A549 (cell line): ENCODE measurements at regions not wholly inside any gene's neighbourhood (a gene's known extent, or its start where the extent isn't known, plus 50 kb on each side); places are given as distances from the start of the nearest gene placed in this dataset.

Experiments
- ATAC-seq, 2 experiments: fragments of 200-7000 bp in 1 of 2; fragments of >200 bp in 1 of 2; cut with Nextera tagmentation in 1 of 2; cut with Tn5 transposase in 1 of 2; 3 replicates each; pipeline versions ENCODE4 v1.8.0 to v1.9.1; 2018 to 2020; ENCODE audit warnings: mild to moderate bottlenecking in 1 of 2, moderate library complexity in 1 of 2
- CTCF ChIA-PET: fragments of 300-600 bp; sonication (Branson Sonifier 250); formaldehyde crosslinking; extraction: SDS; loops from one replicate; lab custom pipeline; 2021; ENCODE audit warnings: antibody characterized with exemption, inconsistent platforms; lab: Yijun Ruan, JAX
- POLR2A ChIA-PET: fragments of 350-600 bp; formaldehyde crosslinking; extraction: SDS; loops from one replicate; lab custom pipeline; 2021; ENCODE audit warnings: antibody characterized with exemption, inconsistent platforms; lab: Yijun Ruan, JAX
- DNase-seq, 2 experiments: peaks; one replicate each; pipeline versions ENCODE4 v3.0.0 to v3.0.0-alpha.2; 2011 to 2016; ENCODE audit warnings: low read depth in 1 of 2, low spot score in 1 of 2
- FAIRE-seq: peaks from 2 replicates; lab custom pipeline; 2011; peaks lifted over from hg19 to GRCh38; lab: Jason Lieb, UNC
- H3K27ac ChIP-seq, 2 experiments: fragments of >200 bp; sonication (Bioruptor Twin); formaldehyde crosslinking; 3 replicates each; pipeline ENCODE4 v1.5.1; 2016 to 2017
- H3K4me1 ChIP-seq: fragments of >200 bp; sonication (Bioruptor Twin); formaldehyde crosslinking; 3 replicates; pipeline ENCODE4 v1.6.1; 2016
- H3K4me2 ChIP-seq: fragments of >200 bp; sonication (Bioruptor Twin); formaldehyde crosslinking; 3 replicates; pipeline ENCODE4 v1.6.1; 2016
- H3K4me3 ChIP-seq: fragments of >200 bp; sonication (Bioruptor Twin); formaldehyde crosslinking; 3 replicates; pipeline ENCODE4 v1.5.1; 2016
- H3K9me3 ChIP-seq: fragments of >200 bp; sonication (Bioruptor Twin); formaldehyde crosslinking; 3 replicates; pipeline ENCODE4 v1.6.1; 2016
- CBX8 ChIP-seq: fragments of 200-600 bp; sonication (generic); IDR thresholded peaks from 2 replicates; pipeline ENCODE4 v1.6.1; 2016
- EHMT2 ChIP-seq: fragments of 200-600 bp; sonication (generic); IDR thresholded peaks from 2 replicates; pipeline ENCODE4 v1.6.1; 2016; ENCODE audit warnings: antibody characterized with exemption, low read depth, mild to moderate bottlenecking, moderate library complexity
- FOSL2 ChIP-seq, 2 experiments: fragments of 450-650 bp in 1 of 2; fragments of >200 bp in 1 of 2; sonication (Bioruptor Twin) in 1 of 2; formaldehyde crosslinking; IDR thresholded peaks; 2 replicates each; pipeline versions ENCODE4 v1.5.0 to v1.6.1; 2016 to 2020; ENCODE audit warnings: mild to moderate bottlenecking in 1 of 2, moderate library complexity in 1 of 2
- HDAC2 ChIP-seq: fragments of 200-600 bp; sonication (generic); IDR thresholded peaks from 2 replicates; pipeline ENCODE4 v1.6.1; 2016
- HOXA7 ChIP-seq: fragments of 250-450 bp; sonication (Bioruptor Pico); IDR thresholded peaks from 2 replicates; pipeline ENCODE4 v1.5.0; 2020; ENCODE audit warnings: mild to moderate bottlenecking, moderate library complexity
- JUN ChIP-seq, 2 experiments: fragments of >200 bp; sonication (Bioruptor Twin); formaldehyde crosslinking; IDR thresholded peaks; 2 replicates in 1 of 2; 3 replicates in 1 of 2; pipeline ENCODE4 v1.6.1; 2016 to 2017
- JUNB ChIP-seq: fragments of >200 bp; sonication (Bioruptor Twin); formaldehyde crosslinking; IDR thresholded peaks from 2 replicates; pipeline ENCODE4 v1.6.1; 2016
- KDM5A ChIP-seq: fragments of 200-600 bp; sonication (generic); IDR thresholded peaks from 2 replicates; pipeline ENCODE4 v1.6.1; 2016; ENCODE audit warnings: antibody characterized with exemption, mild to moderate bottlenecking
- MAZ ChIP-seq: fragments of 150-350 bp; IDR thresholded peaks from 2 replicates; pipeline ENCODE4 v1.6.1; 2014; ENCODE audit warnings: antibody characterized with exemption, low read depth, low read length, borderline replicate concordance
- NPAS2 ChIP-seq: fragments of 250-450 bp; sonication (Bioruptor Pico); IDR thresholded peaks from 2 replicates; pipeline ENCODE4 v1.8.0; 2022; ENCODE audit warnings: mild to moderate bottlenecking, moderate library complexity, borderline replicate concordance
- RARB ChIP-seq: fragments of 250-450 bp; sonication (Bioruptor Pico); IDR thresholded peaks from 2 replicates; pipeline ENCODE4 v1.8.0; 2021; ENCODE audit warnings: mild to moderate bottlenecking, moderate library complexity
- TFCP2L1 ChIP-seq: fragments of 250-450 bp; sonication (Bioruptor Pico); IDR thresholded peaks from 2 replicates; pipeline ENCODE4 v1.5.0; 2021; ENCODE audit warnings: mild to moderate bottlenecking
- TP53 ChIP-seq: fragments of 250-450 bp; sonication (Bioruptor Pico); IDR thresholded peaks from 2 replicates; pipeline ENCODE4 v1.5.0; 2021; ENCODE audit warnings: mild to moderate bottlenecking, moderate library complexity
- ZC3H11A ChIP-seq: fragments of 450-650 bp; IDR thresholded peaks from 2 replicates; pipeline ENCODE4 v1.6.1; 2014; ENCODE audit warnings: antibody characterized with exemption, mild to moderate bottlenecking
- WGBS: methylation state at CpG from one replicate; pipeline ENCODE4 v1.1.6; 2017; ENCODE audit errors: missing lambda C conversion rate; 5-methylcytosine and 5-hydroxymethylcytosine counted together
- TF ChIP-seq, protein P1 (sequence below): fragments of >200 bp; sonication (Bioruptor Twin); formaldehyde crosslinking; IDR thresholded peaks from 3 replicates; pipeline ENCODE4 v1.6.1; 2016
- TF ChIP-seq, protein P2 (sequence below): IDR thresholded peaks from 2 replicates; pipeline ENCODE4 v1.6.1; 2012

DNA sequence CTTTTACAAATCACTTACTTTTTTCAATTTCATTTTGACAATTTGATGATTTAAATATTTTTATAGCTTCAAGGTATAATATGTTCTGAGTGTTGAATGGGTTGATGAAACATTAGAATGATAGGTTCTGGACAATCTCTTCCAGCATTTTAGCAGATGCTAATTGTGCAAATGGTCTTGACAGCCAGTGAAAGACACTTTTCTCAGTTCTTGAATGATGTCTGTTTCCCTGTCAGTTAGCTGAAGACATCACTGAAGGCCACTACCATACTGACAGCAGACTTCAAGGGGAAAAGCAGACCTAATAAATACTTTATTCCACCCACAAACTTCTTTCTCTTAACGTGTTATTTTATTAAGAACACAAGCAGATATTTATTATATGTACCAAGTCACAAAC, 498.6 kb downstream of the GRXCR1 start:
- Histone ChIP-seq H3K4me2 (no peak overlapping the region), H3K9me3 (no peaks in the 10 kb centered on the region; the same call in 2 of the 3 replicates), H3K4me3 (no peak overlapping the region), H3K4me1 (no peaks in the 10 kb centered on the region)
- ATAC-seq, result no peak
- DNase-seq, result no peak
- CTCF ChIA-PET, result no interaction called here
- FAIRE-seq, result no peak
- no peak for TF ChIP-seq HOXA7 (CRISPR knock-in tag)
- no peak for TF ChIP-seq HDAC2
- TF ChIP-seq TFCP2L1 (CRISPR knock-in tag), result no peak
- TF ChIP-seq FOSL2 (IDR thresholded peaks at IDR 0.05), result no peak
- no peak for TF ChIP-seq FOSL2 (CRISPR knock-in tag; IDR thresholded peaks at IDR 0.05)
- TF ChIP-seq KDM5A, result no peak
- TF ChIP-seq RARB (CRISPR knock-in tag), result no peak
- TF ChIP-seq JUN (IDR thresholded peaks at IDR 0.05), result no peak
- TF ChIP-seq, protein P1, sequence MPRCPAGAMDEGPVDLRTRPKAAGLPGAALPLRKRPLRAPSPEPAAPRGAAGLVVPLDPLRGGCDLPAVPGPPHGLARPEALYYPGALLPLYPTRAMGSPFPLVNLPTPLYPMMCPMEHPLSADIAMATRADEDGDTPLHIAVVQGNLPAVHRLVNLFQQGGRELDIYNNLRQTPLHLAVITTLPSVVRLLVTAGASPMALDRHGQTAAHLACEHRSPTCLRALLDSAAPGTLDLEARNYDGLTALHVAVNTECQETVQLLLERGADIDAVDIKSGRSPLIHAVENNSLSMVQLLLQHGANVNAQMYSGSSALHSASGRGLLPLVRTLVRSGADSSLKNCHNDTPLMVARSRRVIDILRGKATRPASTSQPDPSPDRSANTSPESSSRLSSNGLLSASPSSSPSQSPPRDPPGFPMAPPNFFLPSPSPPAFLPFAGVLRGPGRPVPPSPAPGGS, result no peak
- TF ChIP-seq, all 56 proteins: peak for 0
- no peak overlapping the region for H3K27ac ChIP-seq
- WGBS, result 0% methylated on average over 1 of the region's 1 CpG
- POLR2A ChIA-PET, result no interaction called here

DNA sequence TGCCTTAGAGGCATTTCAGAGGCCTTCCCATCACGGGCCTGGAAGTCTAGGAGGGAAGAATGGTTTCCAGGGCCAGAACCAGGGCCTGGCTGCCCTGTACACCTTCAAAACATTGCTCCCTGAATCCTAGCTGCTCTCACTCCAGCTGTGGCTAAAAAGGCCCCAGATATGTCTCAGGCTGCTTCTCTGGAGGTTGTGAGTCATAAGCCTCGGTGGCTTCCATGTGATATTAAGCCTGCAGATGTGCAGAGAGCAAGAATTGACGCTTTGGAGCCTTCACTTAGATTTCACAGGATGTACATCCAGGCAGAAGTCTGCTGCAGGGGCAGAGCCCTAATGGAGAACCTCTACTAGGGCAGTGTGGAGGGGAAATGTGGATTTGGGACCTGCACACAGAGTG, 502.5 kb downstream of the GRXCR1 start:
- no peaks in the 10 kb centered on the region for H3K4me1 ChIP-seq
- no peak overlapping the region for H3K27ac ChIP-seq
- CTCF ChIA-PET, result no interaction called here
- H3K9me3 ChIP-seq, result no peaks in the 10 kb centered on the region; the same call in 2 of the 3 replicates
- no peak for FAIRE-seq
- DNase-seq, result no peak
- no peak overlapping the region for H3K4me3 ChIP-seq
- no peak for ATAC-seq
- WGBS, result 0% methylated on average over 2 of the region's 3 CpGs
- POLR2A ChIA-PET, result no interaction called here
- no peak for TF ChIP-seq MAZ
- no peak overlapping the region for H3K4me2 ChIP-seq

DNA sequence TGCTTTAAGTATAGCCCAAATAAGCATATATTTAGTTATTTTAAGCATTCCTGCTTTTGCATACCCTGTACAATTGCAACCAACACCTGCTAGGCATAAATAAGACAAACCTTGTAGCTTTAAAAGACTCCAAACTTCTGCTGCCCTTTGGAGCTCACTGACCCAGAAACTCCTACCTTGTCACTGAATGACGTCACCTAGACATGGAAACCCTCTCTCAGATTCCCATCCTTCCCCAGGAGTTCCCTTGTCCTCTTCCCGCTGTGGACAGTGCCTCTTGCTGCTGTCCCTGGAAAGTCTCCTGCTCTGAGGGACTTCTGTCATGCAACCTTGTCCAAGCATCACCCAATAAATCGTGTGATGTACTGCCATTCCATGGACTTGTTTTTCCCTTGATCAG, 507.2 kb downstream of the GRXCR1 start:
- POLR2A ChIA-PET, result no interaction called here
- ATAC-seq (no peak), DNase-seq (no peak), FAIRE-seq (no peak)
- no peak overlapping the region for H3K4me2 ChIP-seq
- no peaks in the 10 kb centered on the region for H3K4me1 ChIP-seq
- H3K27ac ChIP-seq, result no peak overlapping the region
- TF ChIP-seq ZC3H11A (no peak), TP53 (CRISPR knock-in tag) (no peak), EHMT2 (no peak), TFCP2L1 (CRISPR knock-in tag) (no peak)
- CTCF ChIA-PET, result no interaction called here
- 3% methylated on average over 3 of the region's 3 CpGs for whole genome bisulfite sequencing
- no peak overlapping the region for H3K4me3 ChIP-seq
- no peaks in the 10 kb centered on the region; the same call in 2 of the 3 replicates for H3K9me3 ChIP-seq

DNA sequence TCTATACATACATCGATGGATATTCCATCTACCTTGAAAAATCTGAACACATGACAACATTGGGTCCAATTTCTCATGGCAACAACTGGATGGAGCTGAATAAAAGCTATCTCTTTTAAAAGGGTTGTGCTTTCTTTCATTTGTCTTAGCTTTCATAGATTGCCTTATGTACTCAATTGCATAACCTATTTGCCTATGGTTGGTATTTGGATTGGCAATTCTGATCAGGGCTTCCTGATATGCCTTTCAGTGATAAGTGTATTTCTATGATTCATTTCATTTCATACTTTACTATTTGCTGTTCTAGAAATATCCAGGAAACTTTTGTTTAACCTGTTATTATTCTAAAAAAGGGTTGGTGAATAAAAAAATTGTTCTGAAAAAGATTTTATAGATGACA, 509.9 kb downstream of the GRXCR1 start:
- no peak overlapping the region for H3K27ac ChIP-seq
- DNase-seq (no peak), FAIRE-seq (no peak), ATAC-seq (no peak)
- POLR2A ChIA-PET, result no interaction called here
- CTCF ChIA-PET, result no interaction called here
- no peaks in the 10 kb centered on the region for H3K4me1 ChIP-seq
- no peak overlapping the region for H3K4me3 ChIP-seq
- H3K9me3 ChIP-seq, result no peaks in the 10 kb centered on the region
- 0% methylated on average over 1 of the region's 1 CpG for WGBS
- H3K4me2 ChIP-seq, result no peak overlapping the region
- no peak for TF ChIP-seq JUNB

DNA sequence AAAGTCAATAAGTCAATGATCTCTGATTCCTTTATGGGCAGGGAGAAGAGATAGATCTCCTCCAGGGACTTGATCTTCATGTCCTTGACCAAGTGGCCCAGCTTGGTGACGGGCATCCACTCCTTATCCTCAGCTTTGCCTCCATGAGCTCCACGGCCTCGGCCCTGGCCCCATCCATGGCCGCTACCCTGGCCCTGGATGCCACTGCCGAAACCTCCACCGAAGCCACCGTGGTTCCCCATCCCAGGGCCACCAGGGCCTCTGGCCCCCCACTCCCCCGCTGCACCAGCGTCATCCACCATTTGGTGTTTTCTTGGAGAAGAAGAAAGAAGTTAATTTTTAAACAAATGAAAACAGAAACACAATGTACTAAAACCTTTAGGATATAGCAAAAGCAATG, 518.1 kb downstream of the GRXCR1 start:
- POLR2A ChIA-PET, result no interaction called here
- H3K9me3 ChIP-seq, result no peaks in the 10 kb centered on the region
- ATAC-seq (no peak), DNase-seq (no peak), FAIRE-seq (no peak)
- WGBS, result 10% methylated on average over 8 of the region's 9 CpGs
- H3K27ac ChIP-seq, result no peak overlapping the region
- no peaks in the 10 kb centered on the region for H3K4me1 ChIP-seq
- no peak overlapping the region for H3K4me3 ChIP-seq
- CTCF ChIA-PET, result no interaction called here
- H3K4me2 ChIP-seq, result no peak overlapping the region
- TF ChIP-seq NPAS2, result no peak
- TF ChIP-seq CBX8, result no peak
- TF ChIP-seq, protein P1, result no peak
- TF ChIP-seq MAZ, result no peak
- TF ChIP-seq, protein P2, sequence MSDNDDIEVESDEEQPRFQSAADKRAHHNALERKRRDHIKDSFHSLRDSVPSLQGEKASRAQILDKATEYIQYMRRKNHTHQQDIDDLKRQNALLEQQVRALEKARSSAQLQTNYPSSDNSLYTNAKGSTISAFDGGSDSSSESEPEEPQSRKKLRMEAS, result no peak
